Sigmoid colon (tissue), 6 donors: ENCODE measurements at regions not wholly inside any gene's neighbourhood (a gene's known extent, or its start where the extent isn't known, plus 50 kb on each side); places are given as distances from the start of the nearest gene placed in this dataset.

Source experiments
- DNase-seq: peaks from one replicate; pipeline ENCODE4 v3.0.0-alpha.2; 2019
- H3K27ac ChIP-seq, 4 donors: fragments of 200-600 bp; sonication (generic); one replicate each; pipeline ENCODE4 v1.5.1; 2016 to 2019; ENCODE audit warnings: mild to moderate bottlenecking in 1 of 4
- H3K27me3 ChIP-seq, 3 donors: fragments of 200-600 bp; sonication (generic); one replicate each; pipeline ENCODE4 v1.5.1; 2019; ENCODE audit warnings: mild to moderate bottlenecking in 1 of 3
- H3K36me3 ChIP-seq, 4 donors: fragments of 200-600 bp; sonication (generic); one replicate each; pipeline ENCODE4 v1.5.1; 2016 to 2019
- H3K4me1 ChIP-seq, 4 donors: fragments of 200-600 bp; sonication (generic); one replicate each; pipeline ENCODE4 v1.5.1; 2017 to 2019
- H3K4me3 ChIP-seq, 4 donors: fragments of 200-600 bp; sonication (generic); one replicate each; pipeline ENCODE4 v1.5.1; 2017 to 2019; ENCODE audit warnings: mild to moderate bottlenecking in 2 of 4, moderate library complexity in 1 of 4
- H3K9me3 ChIP-seq, 4 donors: fragments of 200-600 bp in 3 of 4; sonication (generic) in 3 of 4; one replicate each; pipeline versions ENCODE4 v1.5.1 to v1.6.1; 2013 to 2019
- CTCF ChIP-seq, 4 experiments: fragments of 450-650 bp in 3 of 4; fragments of 200-600 bp in 1 of 4; IDR thresholded peaks; one replicate each; pipeline ENCODE4 v1.5.1; 2016 to 2019; ENCODE audit warnings: antibody characterized with exemption in 4 of 4, mild to moderate bottlenecking in 3 of 4, moderate library complexity in 2 of 4
- EP300 ChIP-seq, 4 donors: sonication (generic); formaldehyde crosslinking; IDR thresholded peaks; one replicate each; pipeline ENCODE4 v1.6.1; 2017; ENCODE audit warnings: antibody characterized with exemption in 4 of 4
- POLR2A ChIP-seq, 2 donors: fragments of 450-650 bp; IDR thresholded peaks; one replicate each; pipeline ENCODE4 v1.6.1; 2016; ENCODE audit warnings: antibody characterized with exemption in 2 of 2, mild to moderate bottlenecking in 2 of 2, moderate library complexity in 2 of 2
- POLR2AphosphoS5 ChIP-seq, 4 donors: sonication (generic); formaldehyde crosslinking; IDR thresholded peaks; one replicate each; pipeline ENCODE4 v1.6.1; 2017; ENCODE audit warnings: antibody characterized with exemption in 4 of 4
- WGBS, 2 donors: extraction: QIAGEN DNeasy Blood & Tissue Kit; methylation state at CpG; one replicate each; pipeline ENCODE4 v1.1.7; 2013; 5-methylcytosine and 5-hydroxymethylcytosine counted together
- intact Hi-C: fragments of 100-400 bp; cut with DNase I; formaldehyde crosslinking; loops from one replicate; pipeline ENCODE4 v1.15.1; 2023
- donor health status: healthy with polysubstance abuse.
- donor health status: healthy.

- H3K36me3 ChIP-seq: no peaks in the 10 kb centered on the region
- TF ChIP-seq POLR2A (IDR thresholded peaks at IDR 0.05): no peak
- no peak for TF ChIP-seq CTCF (IDR thresholded peaks at IDR 0.05)
- no peak for TF ChIP-seq POLR2AphosphoS5 (IDR thresholded peaks at IDR 0.05)
- TF ChIP-seq EP300 (IDR thresholded peaks at IDR 0.05): no peak
- H3K9me3 ChIP-seq: no peaks in the 10 kb centered on the region
- DNase-seq: no peak
- H3K4me1 ChIP-seq: no peaks in the 10 kb centered on the region
- intact Hi-C loops: no loop called here
- WGBS, 2 donors: 86 to 94% methylated on average over 3 of the region's 3 CpGs
- no peak overlapping the region for H3K4me3 ChIP-seq
- H3K27me3 ChIP-seq: peaks cover 0 to 3% (median 0%) of the 10 kb centered on the region in 3 donors
- no peak overlapping the region for H3K27ac ChIP-seq
These were observed 112.9 kb upstream of the SOD1 start for GRCh38 chr21:31546443-31547170.

- Histone ChIP-seq H3K4me3 (no peak overlapping the region), H3K4me1 (no peaks in the 10 kb centered on the region), H3K36me3 (no peaks in the 10 kb centered on the region), H3K9me3 (no peaks in the 10 kb centered on the region), H3K27me3 (peaks cover 0 to 3% (median 0%) of the 10 kb centered on the region in 3 donors), H3K27ac (no peak overlapping the region)
- intact Hi-C loops: no loop called here
- 87 to 94% methylated on average over 1 of the region's 1 CpG for WGBS, 2 donors
- no peak for DNase-seq
- TF ChIP-seq POLR2AphosphoS5 (IDR thresholded peaks at IDR 0.05) (no peak), CTCF (IDR thresholded peaks at IDR 0.05) (no peak), EP300 (IDR thresholded peaks at IDR 0.05) (no peak), POLR2A (IDR thresholded peaks at IDR 0.05) (no peak)
These were observed 114.5 kb upstream of the SOD1 start for GRCh38 chr21:31545036-31545435.

- Histone ChIP-seq H3K36me3 (no peaks in the 10 kb centered on the region), H3K4me1 (no peaks in the 10 kb centered on the region), H3K9me3 (no peaks in the 10 kb centered on the region), H3K27ac (no peak overlapping the region), H3K27me3 (no peaks in the 10 kb centered on the region), H3K4me3 (no peak overlapping the region)
- TF ChIP-seq CTCF (IDR thresholded peaks at IDR 0.05) (no peak), POLR2AphosphoS5 (IDR thresholded peaks at IDR 0.05) (no peak), EP300 (IDR thresholded peaks at IDR 0.05) (no peak), POLR2A (IDR thresholded peaks at IDR 0.05) (no peak)
- DNase-seq: no peak
- intact Hi-C loops: no loop called here
- 80 to 88% methylated on average over 16 of the region's 16 CpGs for WGBS, 2 donors
These were observed 116.3 kb upstream of the SOD1 start for GRCh38 chr21:31543191-31543590.

- intact Hi-C loops: no loop called here
- no peak for DNase-seq
- H3K27me3 ChIP-seq: no peaks in the 10 kb centered on the region
- TF ChIP-seq POLR2AphosphoS5 (IDR thresholded peaks at IDR 0.05) (no peak), EP300 (IDR thresholded peaks at IDR 0.05) (no peak), CTCF (IDR thresholded peaks at IDR 0.05) (no peak), POLR2A (IDR thresholded peaks at IDR 0.05) (no peak)
- no peaks in the 10 kb centered on the region for H3K9me3 ChIP-seq
- H3K27ac ChIP-seq: no peak overlapping the region
- no peaks in the 10 kb centered on the region for H3K36me3 ChIP-seq
- 66 to 82% methylated on average over 10 of the region's 10 CpGs for WGBS, 2 donors
- H3K4me3 ChIP-seq: no peak overlapping the region
- H3K4me1 ChIP-seq: no peaks in the 10 kb centered on the region
These were observed 120.7 kb upstream of the SOD1 start for GRCh38 chr21:31538816-31539215.
